ENCODE measurements at regions not wholly inside any gene's neighbourhood (a gene's known extent, or its start where the extent isn't known, plus 50 kb on each side); places are given as distances from the start of the nearest gene placed in this dataset.

DNA sequence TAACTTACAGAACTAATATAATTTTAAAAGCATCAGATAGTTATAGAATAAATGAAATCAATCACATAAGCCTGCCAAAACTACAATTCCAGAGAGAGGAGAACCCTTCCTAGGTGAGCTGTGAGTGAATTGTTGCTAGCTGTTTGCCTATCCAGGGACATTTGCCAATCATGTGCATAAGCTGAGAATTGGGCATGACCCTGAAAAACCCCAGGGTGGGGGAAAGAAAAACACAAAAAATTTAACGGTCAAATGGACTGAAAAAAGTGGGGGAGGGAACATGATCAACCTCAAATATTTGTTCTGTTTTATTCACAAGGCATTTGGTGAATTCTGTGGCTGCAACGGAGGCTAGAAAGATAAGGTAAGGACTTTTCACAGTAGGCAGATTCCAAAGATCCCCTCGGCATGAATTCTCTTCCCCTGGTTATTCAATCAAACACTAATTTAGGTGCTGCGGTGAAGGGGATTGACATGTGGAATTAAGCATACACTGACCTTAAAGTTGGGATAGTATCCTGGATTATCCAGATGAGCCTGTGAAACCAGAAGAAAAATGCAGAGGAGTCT lies 203.9 kb upstream of the RGPD4 start:
- ATAC-seq = no peak

DNA sequence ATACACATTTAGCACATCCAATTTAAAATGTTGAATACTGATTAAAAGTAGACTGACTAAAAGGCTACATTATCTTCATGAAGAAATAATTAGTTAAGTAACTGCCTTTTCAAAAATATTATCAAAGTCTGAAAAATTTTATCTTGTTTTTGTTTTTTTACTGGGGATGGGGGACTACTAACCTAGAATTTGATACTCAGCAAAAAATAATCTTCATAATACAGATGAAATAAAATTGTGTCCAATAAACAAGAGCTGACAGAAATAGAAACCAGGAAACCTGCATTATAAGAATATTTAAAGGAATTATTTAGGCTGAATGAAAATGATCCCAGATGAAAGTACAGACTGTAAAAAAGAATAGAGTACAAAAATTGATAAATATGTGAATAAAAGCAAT lies 200.7 kb upstream of the RGPD4 start:
- no peak overlapping the region for H3K27ac Mint-ChIP-seq
- ATAC-seq (no peak), DNase-seq (ENCODE audit: low spot score) (no peak)
- H3K27me3 Mint-ChIP-seq (ENCODE audit: low read depth) = no peaks in the 10 kb centered on the region
- H3K4me1 Mint-ChIP-seq = no peaks in the 10 kb centered on the region
- H3K9me3 Mint-ChIP-seq = peaks cover 82% of the 10 kb centered on the region
- POLR2A ChIA-PET = no interaction called here
- TF ChIP-seq, protein P1, sequence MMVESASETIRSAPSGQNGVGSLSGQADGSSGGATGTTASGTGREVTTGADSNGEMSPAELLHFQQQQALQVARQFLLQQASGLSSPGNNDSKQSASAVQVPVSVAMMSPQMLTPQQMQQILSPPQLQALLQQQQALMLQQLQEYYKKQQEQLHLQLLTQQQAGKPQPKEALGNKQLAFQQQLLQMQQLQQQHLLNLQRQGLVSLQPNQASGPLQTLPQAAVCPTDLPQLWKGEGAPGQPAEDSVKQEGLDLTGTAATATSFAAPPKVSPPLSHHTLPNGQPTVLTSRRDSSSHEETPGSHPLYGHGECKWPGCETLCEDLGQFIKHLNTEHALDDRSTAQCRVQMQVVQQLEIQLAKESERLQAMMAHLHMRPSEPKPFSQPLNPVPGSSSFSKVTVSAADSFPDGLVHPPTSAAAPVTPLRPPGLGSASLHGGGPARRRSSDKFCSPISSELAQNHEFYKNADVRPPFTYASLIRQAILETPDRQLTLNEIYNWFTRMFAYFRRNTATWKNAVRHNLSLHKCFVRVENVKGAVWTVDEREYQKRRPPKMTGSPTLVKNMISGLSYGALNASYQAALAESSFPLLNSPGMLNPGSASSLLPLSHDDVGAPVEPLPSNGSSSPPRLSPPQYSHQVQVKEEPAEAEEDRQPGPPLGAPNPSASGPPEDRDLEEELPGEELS (CRISPR knock-in tag; IDR thresholded peaks at IDR 0.05) = no peak
- no peak for TF ChIP-seq GRHL2 (CRISPR knock-in tag; IDR thresholded peaks at IDR 0.05; ENCODE audit: insufficient replicate concordance, severe bottlenecking)
- no peak for TF ChIP-seq TEAD4 (CRISPR knock-in tag; IDR thresholded peaks at IDR 0.05)
- CTCF ChIA-PET = no interaction called here
- no peak overlapping the region for H3K4me3 Mint-ChIP-seq
- peaks cover 41% of the 10 kb centered on the region for H3K36me3 Mint-ChIP-seq

More for the DNA sequence above, 203.9 kb upstream of the RGPD4 start:
- Mint-ChIP-seq H3K27ac (no peak overlapping the region), H3K4me1 (no peaks in the 10 kb centered on the region), H3K9me3 (peaks cover 85% of the 10 kb centered on the region), H3K36me3 (peaks cover 53% of the 10 kb centered on the region), H3K4me3 (no peak overlapping the region), H3K27me3 (ENCODE audit: low read depth) (no peaks in the 10 kb centered on the region; the same call in 1 of the 2 replicates)
- TF ChIP-seq EMX1 (CRISPR knock-in tag; IDR thresholded peaks at IDR 0.05) = no peak
- no peak for TF ChIP-seq CBFB (CRISPR knock-in tag; IDR thresholded peaks at IDR 0.05; ENCODE audit: low read depth)
- TF ChIP-seq, protein P2, sequence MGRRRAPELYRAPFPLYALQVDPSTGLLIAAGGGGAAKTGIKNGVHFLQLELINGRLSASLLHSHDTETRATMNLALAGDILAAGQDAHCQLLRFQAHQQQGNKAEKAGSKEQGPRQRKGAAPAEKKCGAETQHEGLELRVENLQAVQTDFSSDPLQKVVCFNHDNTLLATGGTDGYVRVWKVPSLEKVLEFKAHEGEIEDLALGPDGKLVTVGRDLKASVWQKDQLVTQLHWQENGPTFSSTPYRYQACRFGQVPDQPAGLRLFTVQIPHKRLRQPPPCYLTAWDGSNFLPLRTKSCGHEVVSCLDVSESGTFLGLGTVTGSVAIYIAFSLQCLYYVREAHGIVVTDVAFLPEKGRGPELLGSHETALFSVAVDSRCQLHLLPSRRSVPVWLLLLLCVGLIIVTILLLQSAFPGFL (CRISPR knock-in tag; IDR thresholded peaks at IDR 0.05; ENCODE audit: borderline replicate concordance) = no peak
- no peak for TF ChIP-seq GRHL2 (CRISPR knock-in tag; IDR thresholded peaks at IDR 0.05; ENCODE audit: insufficient replicate concordance, severe bottlenecking)
- TF ChIP-seq ZBTB21 (CRISPR knock-in tag; IDR thresholded peaks at IDR 0.05; ENCODE audit: borderline replicate concordance) = no peak
- TF ChIP-seq, protein P3, sequence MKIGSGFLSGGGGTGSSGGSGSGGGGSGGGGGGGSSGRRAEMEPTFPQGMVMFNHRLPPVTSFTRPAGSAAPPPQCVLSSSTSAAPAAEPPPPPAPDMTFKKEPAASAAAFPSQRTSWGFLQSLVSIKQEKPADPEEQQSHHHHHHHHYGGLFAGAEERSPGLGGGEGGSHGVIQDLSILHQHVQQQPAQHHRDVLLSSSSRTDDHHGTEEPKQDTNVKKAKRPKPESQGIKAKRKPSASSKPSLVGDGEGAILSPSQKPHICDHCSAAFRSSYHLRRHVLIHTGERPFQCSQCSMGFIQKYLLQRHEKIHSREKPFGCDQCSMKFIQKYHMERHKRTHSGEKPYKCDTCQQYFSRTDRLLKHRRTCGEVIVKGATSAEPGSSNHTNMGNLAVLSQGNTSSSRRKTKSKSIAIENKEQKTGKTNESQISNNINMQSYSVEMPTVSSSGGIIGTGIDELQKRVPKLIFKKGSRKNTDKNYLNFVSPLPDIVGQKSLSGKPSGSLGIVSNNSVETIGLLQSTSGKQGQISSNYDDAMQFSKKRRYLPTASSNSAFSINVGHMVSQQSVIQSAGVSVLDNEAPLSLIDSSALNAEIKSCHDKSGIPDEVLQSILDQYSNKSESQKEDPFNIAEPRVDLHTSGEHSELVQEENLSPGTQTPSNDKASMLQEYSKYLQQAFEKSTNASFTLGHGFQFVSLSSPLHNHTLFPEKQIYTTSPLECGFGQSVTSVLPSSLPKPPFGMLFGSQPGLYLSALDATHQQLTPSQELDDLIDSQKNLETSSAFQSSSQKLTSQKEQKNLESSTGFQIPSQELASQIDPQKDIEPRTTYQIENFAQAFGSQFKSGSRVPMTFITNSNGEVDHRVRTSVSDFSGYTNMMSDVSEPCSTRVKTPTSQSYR (CRISPR knock-in tag; IDR thresholded peaks at IDR 0.05) = no peak
- no peak for TF ChIP-seq IRF2 (CRISPR knock-in tag; IDR thresholded peaks at IDR 0.05; ENCODE audit: borderline replicate concordance, low read depth)
- no peak for TF ChIP-seq ZNF396 (CRISPR knock-in tag; IDR thresholded peaks at IDR 0.05; ENCODE audit: borderline replicate concordance)
- no peak for TF ChIP-seq ZNF121 (CRISPR knock-in tag; IDR thresholded peaks at IDR 0.05)
- TF ChIP-seq, protein P4, sequence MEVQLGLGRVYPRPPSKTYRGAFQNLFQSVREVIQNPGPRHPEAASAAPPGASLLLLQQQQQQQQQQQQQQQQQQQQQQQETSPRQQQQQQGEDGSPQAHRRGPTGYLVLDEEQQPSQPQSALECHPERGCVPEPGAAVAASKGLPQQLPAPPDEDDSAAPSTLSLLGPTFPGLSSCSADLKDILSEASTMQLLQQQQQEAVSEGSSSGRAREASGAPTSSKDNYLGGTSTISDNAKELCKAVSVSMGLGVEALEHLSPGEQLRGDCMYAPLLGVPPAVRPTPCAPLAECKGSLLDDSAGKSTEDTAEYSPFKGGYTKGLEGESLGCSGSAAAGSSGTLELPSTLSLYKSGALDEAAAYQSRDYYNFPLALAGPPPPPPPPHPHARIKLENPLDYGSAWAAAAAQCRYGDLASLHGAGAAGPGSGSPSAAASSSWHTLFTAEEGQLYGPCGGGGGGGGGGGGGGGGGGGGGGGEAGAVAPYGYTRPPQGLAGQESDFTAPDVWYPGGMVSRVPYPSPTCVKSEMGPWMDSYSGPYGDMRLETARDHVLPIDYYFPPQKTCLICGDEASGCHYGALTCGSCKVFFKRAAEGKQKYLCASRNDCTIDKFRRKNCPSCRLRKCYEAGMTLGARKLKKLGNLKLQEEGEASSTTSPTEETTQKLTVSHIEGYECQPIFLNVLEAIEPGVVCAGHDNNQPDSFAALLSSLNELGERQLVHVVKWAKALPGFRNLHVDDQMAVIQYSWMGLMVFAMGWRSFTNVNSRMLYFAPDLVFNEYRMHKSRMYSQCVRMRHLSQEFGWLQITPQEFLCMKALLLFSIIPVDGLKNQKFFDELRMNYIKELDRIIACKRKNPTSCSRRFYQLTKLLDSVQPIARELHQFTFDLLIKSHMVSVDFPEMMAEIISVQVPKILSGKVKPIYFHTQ (CRISPR knock-in tag; IDR thresholded peaks at IDR 0.05) = no peak
- TF ChIP-seq PRRX2 (CRISPR knock-in tag; IDR thresholded peaks at IDR 0.05) = no peak
- no peak for TF ChIP-seq ZNF671 (CRISPR knock-in tag; IDR thresholded peaks at IDR 0.05)
- no peak for TF ChIP-seq TP53 (CRISPR knock-in tag; IDR thresholded peaks at IDR 0.05)
- ChIA-PET POLR2A (no interaction called here), CTCF (no interaction called here)
- DNase-seq (ENCODE audit: low spot score) = no peak
